Neural cell (in vitro differentiated cells): ENCODE measurements at regions not wholly inside any gene's neighbourhood (a gene's known extent, or its start where the extent isn't known, plus 50 kb on each side); places are given as distances from the start of the nearest gene placed in this dataset.

Experiments
- H2AFZ ChIP-seq: fragments of 200-600, 300-800 bp; sonication (generic), shearing (Covaris generic); 2 replicates; pipeline ENCODE4 v1.6.0; 2014; ENCODE audit warnings: low read depth, mild to moderate bottlenecking, antibody characterized with exemption, low read length, moderate library complexity
- H3F3A ChIP-seq: fragments of 200-600 bp; shearing (Covaris generic); 2 replicates; pipeline ENCODE4 v1.6.1; 2016; ENCODE audit warnings: mild to moderate bottlenecking, moderate library complexity, mixed read lengths, antibody characterized with exemption, low read length; ENCODE audit not compliant: insufficient read depth, poor library complexity, severe bottlenecking
- H3K27ac ChIP-seq: fragments of 200-600, 300-800 bp; sonication (generic), shearing (Covaris generic); 2 replicates; pipeline ENCODE4 v1.5.1; 2014; ENCODE audit warnings: mild to moderate bottlenecking, low read length, moderate library complexity
- H3K27me3 ChIP-seq: fragments of 300-800, 200-600 bp; sonication (generic), shearing (Covaris generic); 2 replicates; pipeline ENCODE4 v1.6.0; 2014; ENCODE audit warnings: mild to moderate bottlenecking, low read depth, low read length, moderate library complexity; ENCODE audit not compliant: insufficient read depth
- H3K36me3 ChIP-seq: fragments of 300-800, 200-600 bp; sonication (generic), shearing (Covaris generic); 2 replicates; pipeline ENCODE4 v1.5.1; 2014; ENCODE audit warnings: mild to moderate bottlenecking, antibody characterized with exemption, low read length, moderate library complexity; ENCODE audit not compliant: insufficient read depth
- H3K4me2 ChIP-seq: fragments of 300-800, 200-600 bp; sonication (generic), shearing (Covaris generic); 2 replicates; pipeline ENCODE4 v1.6.0; 2014; ENCODE audit warnings: mild to moderate bottlenecking, low read length
- H3K4me3 ChIP-seq: fragments of 300-800, 200-600 bp; sonication (generic), shearing (Covaris generic); 2 replicates; pipeline ENCODE4 v1.5.1; 2014; ENCODE audit warnings: mild to moderate bottlenecking, low read length, moderate library complexity
- H3K79me2 ChIP-seq: fragments of 200-600 bp; shearing (Covaris generic); replicated peaks from 2 replicates; pipeline ENCODE4 v1.6.0; 2014; ENCODE audit warnings: mild to moderate bottlenecking, low read length, moderate library complexity; ENCODE audit not compliant: insufficient read depth
- H3K9ac ChIP-seq: fragments of 300-800, 200-600 bp; sonication (generic), shearing (Covaris generic); 2 replicates; pipeline ENCODE4 v1.6.1; 2016; ENCODE audit warnings: mild to moderate bottlenecking, low read length, mixed read lengths
- H3K9me2 ChIP-seq: fragments of 200-600 bp; shearing (Covaris generic); 2 replicates; pipeline ENCODE4 v1.6.1; 2016; ENCODE audit warnings: mild to moderate bottlenecking, low read length, mixed read lengths; ENCODE audit not compliant: insufficient read depth
- H3K9me3 ChIP-seq: fragments of 200-600, 300-800 bp; sonication (generic), shearing (Covaris generic); 2 replicates; pipeline ENCODE4 v1.6.1; 2016; ENCODE audit warnings: mild to moderate bottlenecking, mixed run types, low read length, moderate library complexity, mixed read lengths
- H4K20me1 ChIP-seq: fragments of 200-600 bp; shearing (Covaris generic); 2 replicates; pipeline ENCODE4 v1.6.1; 2016; ENCODE audit warnings: mild to moderate bottlenecking, mixed run types; ENCODE audit not compliant: insufficient read depth
- CTCF ChIP-seq: fragments of 450-650 bp; IDR thresholded peaks from 2 replicates; pipeline ENCODE4 v1.5.1; 2014; ENCODE audit warnings: antibody characterized with exemption, mild to moderate bottlenecking, moderate library complexity; ENCODE audit not compliant: poor library complexity, severe bottlenecking
- EP300 ChIP-seq: fragments of 450-650 bp; conservative IDR thresholded peaks from 2 replicates; pipeline ENCODE4 v1.6.1; 2014; ENCODE audit warnings: antibody characterized with exemption, mild to moderate bottlenecking, moderate library complexity; ENCODE audit not compliant: poor library complexity, severe bottlenecking
- EZH2 ChIP-seq: fragments of 200-600, 300-800 bp; shearing (Covaris generic), sonication (generic); IDR thresholded peaks from 2 replicates; pipeline ENCODE4 v1.6.1; 2014; ENCODE audit warnings: antibody characterized with exemption, low read length, borderline replicate concordance, mild to moderate bottlenecking; ENCODE audit not compliant: insufficient read depth, poor library complexity, severe bottlenecking
- MXI1 ChIP-seq: fragments of 450-650 bp; conservative IDR thresholded peaks from 2 replicates; pipeline ENCODE4 v1.6.1; 2014; ENCODE audit warnings: antibody characterized with exemption, mild to moderate bottlenecking; ENCODE audit not compliant: poor library complexity, severe bottlenecking
- POLR2AphosphoS5 ChIP-seq: IDR thresholded peaks from 2 replicates; pipeline ENCODE4 v1.6.1; 2012
- RAD21 ChIP-seq: fragments of 450-650 bp; conservative IDR thresholded peaks from 2 replicates; pipeline ENCODE4 v1.6.1; 2014; ENCODE audit warnings: antibody characterized with exemption, mild to moderate bottlenecking, moderate library complexity
- REST ChIP-seq: IDR thresholded peaks from 2 replicates; pipeline ENCODE4 v1.6.1; 2012; ENCODE audit warnings: borderline replicate concordance
- SMC3 ChIP-seq: fragments of 450-650 bp; conservative IDR thresholded peaks from 2 replicates; pipeline ENCODE4 v1.6.1; 2014; ENCODE audit warnings: antibody characterized with exemption, mild to moderate bottlenecking, moderate library complexity; ENCODE audit not compliant: poor library complexity
- TAF1 ChIP-seq: IDR thresholded peaks from 2 replicates; pipeline ENCODE4 v1.6.1; 2012; ENCODE audit warnings: low read depth

- Histone ChIP-seq H3K4me2 (no peak overlapping the region), H3K27me3 (no peaks in the 10 kb centered on the region), H4K20me1 (no peaks in the 10 kb centered on the region), H3K36me3 (no peaks in the 10 kb centered on the region), H3K9ac (no peak overlapping the region), H3K9me2 (no peaks in the 10 kb centered on the region), H2AFZ (no peak overlapping the region), H3F3A (no peaks in the 10 kb centered on the region), H3K27ac (no peak overlapping the region), H3K79me2 (no peaks in the 10 kb centered on the region), H3K4me3 (no peak overlapping the region), H3K9me3 (no peaks in the 10 kb centered on the region)
- TF ChIP-seq SMC3 (no peak), POLR2AphosphoS5 (no peak), RAD21 (no peak), EZH2 (no peak), REST (no peak), EP300 (no peak), MXI1 (no peak), CTCF (no peak), TAF1 (no peak)
Observed at GRCh38 chr5:61771808-61772207, 439.8 kb downstream of the ZSWIM6 start.

- H3K27me3 ChIP-seq: no peaks in the 10 kb centered on the region
- H3K36me3 ChIP-seq: no peaks in the 10 kb centered on the region
- H3K79me2 ChIP-seq: no peaks in the 10 kb centered on the region
- H3K27ac ChIP-seq: no peak overlapping the region
- no peak overlapping the region for H3K4me2 ChIP-seq
- no peak for TF ChIP-seq MXI1
- TF ChIP-seq TAF1: no peak
- TF ChIP-seq EP300: no peak
- no peak for TF ChIP-seq POLR2AphosphoS5
- no peak for TF ChIP-seq CTCF
- TF ChIP-seq REST: no peak
- TF ChIP-seq RAD21: no peak
- no peak for TF ChIP-seq SMC3
- no peak for TF ChIP-seq EZH2
- H3K9ac ChIP-seq: no peak overlapping the region
- H3F3A ChIP-seq: no peaks in the 10 kb centered on the region
- no peaks in the 10 kb centered on the region for H3K9me2 ChIP-seq
- no peaks in the 10 kb centered on the region for H3K9me3 ChIP-seq
- H4K20me1 ChIP-seq: no peaks in the 10 kb centered on the region
- no peak overlapping the region for H2AFZ ChIP-seq
- no peak overlapping the region for H3K4me3 ChIP-seq
Observed at GRCh38 chr5:61775901-61776300, 443.8 kb downstream of the ZSWIM6 start.
